SIG-M5 treated with dmso at 0.1 percent for 504 hours (cell line): ENCODE measurements at regions not wholly inside any gene's neighbourhood (a gene's known extent, or its start where the extent isn't known, plus 50 kb on each side); places are given as distances from the start of the nearest gene placed in this dataset.

ENCODE experiments used
- DNase-seq: peaks from one replicate; lab custom pipeline; 2025; ENCODE audit not compliant: unreplicated experiment; lab: John Stamatoyannopoulos, UW

GRCh38 chr1:80274256-80274655 is 1267.7 kb upstream of the ADGRL4 start:
- DNase-seq, result no peak

DNA sequence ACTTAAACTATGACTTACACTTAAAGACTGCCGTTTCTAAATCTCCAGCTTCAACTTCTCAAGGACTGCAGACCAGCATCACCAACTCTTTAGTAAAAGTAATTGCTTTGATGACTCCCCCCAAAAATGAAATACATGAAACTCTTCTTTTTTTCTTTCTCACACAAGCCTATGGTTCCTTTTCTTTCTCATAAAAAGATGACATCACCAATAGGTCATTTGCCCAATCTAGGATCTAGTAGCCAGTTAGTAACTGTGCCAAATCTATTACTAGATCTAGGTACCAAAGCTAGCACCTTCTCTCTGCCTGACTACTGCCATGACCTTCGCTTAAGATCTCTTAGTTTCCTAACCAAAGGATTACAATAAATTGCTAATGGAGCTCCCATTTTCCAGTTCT is 1266.0 kb upstream of the ADGRL4 start:
- no peak for DNase-seq

DNA sequence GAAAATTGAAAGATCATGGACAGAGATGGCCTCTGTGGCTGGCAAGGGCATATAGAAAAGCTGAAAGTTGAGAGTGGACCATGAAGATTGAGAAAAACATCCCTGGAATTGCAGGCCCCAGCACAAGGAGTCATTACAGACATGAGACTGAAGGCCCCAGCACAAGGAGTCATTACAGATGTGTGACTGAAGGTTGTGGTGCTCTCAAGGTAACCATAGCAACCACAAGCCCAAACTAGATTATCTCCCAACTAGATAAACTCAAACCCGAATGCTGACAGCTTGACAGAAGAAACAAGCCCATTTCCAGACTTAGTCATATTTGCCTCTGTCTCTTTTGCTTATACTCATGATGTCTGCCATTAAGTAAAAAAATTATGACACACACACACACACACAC is 1252.1 kb upstream of the ADGRL4 start:
- no peak for DNase-seq

DNA sequence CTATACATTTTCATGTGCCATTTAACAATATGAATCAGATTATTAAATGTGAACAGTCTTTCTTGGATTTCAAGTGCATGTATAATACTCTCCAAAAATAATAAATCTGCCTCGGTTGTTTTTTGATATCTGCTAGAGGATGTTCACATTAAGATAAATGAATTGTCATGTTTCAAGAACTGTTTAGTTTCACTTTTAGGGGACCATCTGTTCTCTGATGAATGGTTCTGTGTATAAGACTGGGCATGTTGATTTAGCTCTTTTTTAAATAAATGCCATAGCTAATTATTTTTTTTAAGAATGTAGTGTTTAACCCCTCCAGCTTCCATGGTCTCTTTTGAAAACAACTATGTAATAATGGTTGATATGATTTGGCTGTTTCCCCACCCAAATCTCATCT is 1245.1 kb upstream of the ADGRL4 start:
- no peak for DNase-seq

- DNase-seq, result no peak
Measured at GRCh38 chr1:80251171-80251570, 1244.6 kb upstream of the ADGRL4 start.

- peak; percentile 16 for DNase-seq
Measured at GRCh38 chr1:80250573-80251168, 1244.1 kb upstream of the ADGRL4 start.

DNA sequence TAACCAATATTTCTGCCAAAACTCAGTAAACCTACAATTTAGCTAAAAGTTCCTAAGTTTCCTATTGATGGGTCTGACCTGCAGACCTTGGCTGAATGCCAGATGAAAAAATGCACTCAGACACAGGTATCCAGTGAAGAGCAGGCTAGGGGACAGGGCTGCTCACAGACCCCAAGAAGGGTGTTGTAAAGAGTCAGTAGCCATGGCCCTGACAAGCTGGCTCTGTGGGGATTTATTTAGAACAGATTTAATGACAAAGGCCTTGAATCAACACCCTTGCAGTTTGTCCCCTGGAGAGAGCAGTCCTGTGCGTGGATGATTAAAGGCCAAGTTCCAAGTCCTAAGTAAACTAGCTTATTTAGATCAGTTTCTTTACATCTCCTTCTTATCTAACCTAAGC is 1243.2 kb upstream of the ADGRL4 start:
- DNase-seq, result no peak

DNA sequence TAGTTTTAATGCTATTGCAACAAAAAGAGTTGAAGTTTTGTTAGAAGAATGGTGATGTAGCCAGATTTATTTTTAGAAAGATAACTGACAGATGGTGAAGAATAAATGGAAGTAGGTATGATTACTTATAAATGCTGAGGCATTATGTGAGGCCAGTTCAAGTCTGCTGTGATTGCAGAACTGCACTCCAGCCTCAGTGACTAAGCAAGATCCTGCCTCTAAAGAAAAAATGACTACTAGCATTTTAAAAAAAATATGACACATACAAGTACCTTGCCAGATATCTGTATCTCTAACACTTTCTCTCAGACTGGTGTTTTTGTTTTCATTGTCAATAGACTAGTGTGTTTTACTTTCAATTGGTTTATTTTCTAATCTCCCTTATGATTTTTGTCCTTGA is 1242.4 kb upstream of the ADGRL4 start:
- DNase-seq, result no peak

DNA sequence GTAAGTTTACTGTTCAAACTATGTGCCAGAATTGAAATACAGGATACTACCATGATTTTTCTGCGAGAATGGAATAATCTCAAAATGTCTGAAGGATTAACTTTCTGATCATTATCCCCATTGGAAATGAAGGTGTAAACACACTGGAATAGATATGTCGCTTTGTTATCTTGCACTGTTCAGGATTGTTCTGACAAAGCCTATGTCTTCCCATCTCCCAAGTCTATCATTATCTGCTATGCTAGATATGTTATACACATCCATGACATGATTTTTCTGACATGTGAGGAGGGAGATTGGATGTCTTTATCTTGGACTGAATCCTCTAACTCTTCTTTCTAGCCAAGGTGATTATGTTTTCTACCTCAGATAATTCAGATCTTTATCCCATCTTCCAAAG is 1239.3 kb upstream of the ADGRL4 start:
- DNase-seq, result no peak

DNA sequence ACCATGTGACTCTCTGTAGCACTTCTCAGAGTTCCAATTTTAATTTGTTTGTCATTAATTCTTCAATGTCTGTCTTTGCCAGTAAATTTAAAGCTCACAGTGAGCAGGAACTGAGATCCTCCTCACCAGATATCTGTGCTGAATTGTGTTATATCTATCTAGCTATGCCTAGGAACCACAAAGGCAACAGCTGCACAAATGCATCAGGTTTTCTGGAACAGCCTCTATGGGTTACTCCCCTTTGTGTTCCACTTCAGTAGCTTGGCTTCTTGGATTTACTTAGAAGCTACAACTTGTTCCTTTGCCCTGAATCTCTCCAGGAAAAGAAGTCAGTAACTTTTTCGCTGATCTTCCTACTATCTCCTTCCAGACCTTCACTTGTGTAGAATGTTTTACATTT is 1237.8 kb upstream of the ADGRL4 start:
- no peak for DNase-seq

DNA sequence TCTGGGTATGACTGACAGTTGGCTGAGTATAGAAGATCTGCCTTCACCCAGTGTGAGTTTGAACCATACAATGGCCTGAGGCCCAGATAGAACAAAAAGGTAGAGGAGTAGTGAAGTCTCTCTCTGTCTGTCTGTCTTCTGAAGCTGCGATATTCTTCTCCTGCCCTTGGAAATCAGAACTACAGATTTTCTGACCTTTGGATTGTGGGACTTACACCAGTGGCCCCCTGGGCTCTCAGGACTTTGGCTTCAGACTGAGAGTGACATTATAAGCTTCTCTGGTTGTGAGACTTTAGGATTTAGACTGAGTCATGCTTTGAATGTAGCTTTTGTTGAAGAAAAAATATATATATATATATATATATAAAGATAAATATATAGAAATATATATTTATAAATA is 1235.0 kb upstream of the ADGRL4 start:
- no peak for DNase-seq

DNA sequence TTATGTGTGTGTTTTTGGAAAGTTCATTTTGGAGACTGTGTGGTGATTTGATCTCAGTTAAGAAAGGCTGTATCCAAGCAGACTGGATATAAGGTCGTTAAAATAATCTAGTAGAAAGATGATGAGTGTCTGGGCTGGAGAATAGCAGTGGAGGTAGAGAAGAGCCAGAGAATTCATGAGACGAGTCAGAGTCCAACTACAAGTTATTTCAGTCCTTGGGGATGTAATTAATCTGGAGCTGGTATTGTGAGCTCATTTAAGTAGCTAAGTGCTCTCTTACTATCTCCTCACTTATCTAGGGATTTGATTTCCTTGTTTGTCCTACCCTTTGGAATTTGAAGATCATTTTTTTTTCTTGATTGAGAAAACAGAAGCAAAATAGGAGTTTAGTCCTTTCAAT is 1219.0 kb upstream of the ADGRL4 start:
- DNase-seq, result no peak

DNA sequence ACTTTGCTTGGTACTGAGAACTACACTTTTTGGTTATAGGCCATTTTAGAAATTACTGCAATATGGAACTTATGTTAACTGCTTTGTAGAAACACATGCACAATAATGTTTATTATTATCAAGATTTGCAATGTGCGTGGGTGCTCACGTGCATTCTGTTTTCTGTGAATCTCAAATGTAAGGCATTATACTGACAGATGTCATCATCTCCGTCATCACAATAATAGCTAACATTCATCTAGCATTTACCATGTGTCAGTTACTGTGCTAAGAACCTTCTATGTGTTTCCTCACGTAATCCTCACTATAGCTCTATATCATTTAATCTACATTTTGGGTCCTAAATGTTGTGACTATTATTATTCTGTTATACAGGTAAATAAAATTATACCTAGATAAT is 1214.8 kb upstream of the ADGRL4 start:
- DNase-seq, result no peak

GRCh38 chr1:80218112-80218511 is 1211.6 kb upstream of the ADGRL4 start:
- peak; percentile 29 for DNase-seq

GRCh38 chr1:80217377-80217986 is 1211.0 kb upstream of the ADGRL4 start:
- peak; percentile 42 for DNase-seq

DNA sequence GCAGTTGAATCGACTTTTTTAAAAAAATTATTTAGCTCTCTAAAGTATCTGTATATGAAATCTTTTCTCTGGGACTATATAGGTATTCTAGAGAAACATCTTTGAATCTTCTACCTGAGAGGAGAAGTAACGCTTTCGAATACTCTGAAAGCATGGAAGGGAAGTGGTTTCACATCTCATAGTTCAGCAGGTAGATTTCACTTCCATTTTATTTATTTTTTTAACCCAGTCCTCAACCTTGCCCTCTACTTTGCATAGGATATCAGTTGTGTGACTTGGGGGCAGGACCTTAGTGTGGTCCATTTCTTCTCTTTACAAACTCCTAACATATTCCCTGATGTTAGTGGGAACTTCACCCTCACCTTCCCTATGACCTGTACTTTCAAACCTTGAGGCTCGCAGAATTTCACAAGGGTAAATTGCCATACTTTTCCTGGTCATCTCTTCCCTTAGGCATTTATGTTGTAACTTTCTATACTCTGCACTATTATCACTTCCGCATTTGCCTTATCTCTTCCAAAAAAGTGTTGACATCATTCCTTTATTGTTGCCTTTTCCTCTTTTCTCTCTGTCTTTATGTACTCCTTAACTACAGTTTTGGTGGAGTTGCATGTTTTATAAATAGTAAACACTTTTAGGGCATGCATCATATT is 1208.5 kb upstream of the ADGRL4 start:
- DNase-seq, result no peak

DNA sequence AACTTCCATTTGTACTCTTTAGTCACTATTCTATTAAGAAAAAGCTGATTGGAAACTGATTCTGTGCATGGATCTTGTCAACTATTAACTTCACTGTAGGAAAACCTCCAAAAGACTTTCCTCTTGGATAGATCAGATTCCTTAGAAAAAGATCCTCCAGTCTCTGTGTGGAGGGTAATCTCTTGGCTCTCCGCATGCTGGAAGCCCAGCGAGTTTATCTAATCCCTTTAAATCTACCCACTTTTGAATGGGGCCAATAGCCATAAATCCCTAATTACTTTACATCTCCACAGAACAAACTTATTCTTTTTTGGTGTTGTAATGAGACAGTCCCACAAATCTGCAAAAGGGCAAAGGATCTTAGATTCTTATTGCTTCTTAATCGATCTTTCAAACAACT is 1206.4 kb upstream of the ADGRL4 start:
- DNase-seq, result no peak

- DNase-seq, result no peak
Measured at GRCh38 chr1:80211691-80212380, 1205.3 kb upstream of the ADGRL4 start.

GRCh38 chr1:80202118-80202517 is 1195.6 kb upstream of the ADGRL4 start:
- DNase-seq, result no peak

DNA sequence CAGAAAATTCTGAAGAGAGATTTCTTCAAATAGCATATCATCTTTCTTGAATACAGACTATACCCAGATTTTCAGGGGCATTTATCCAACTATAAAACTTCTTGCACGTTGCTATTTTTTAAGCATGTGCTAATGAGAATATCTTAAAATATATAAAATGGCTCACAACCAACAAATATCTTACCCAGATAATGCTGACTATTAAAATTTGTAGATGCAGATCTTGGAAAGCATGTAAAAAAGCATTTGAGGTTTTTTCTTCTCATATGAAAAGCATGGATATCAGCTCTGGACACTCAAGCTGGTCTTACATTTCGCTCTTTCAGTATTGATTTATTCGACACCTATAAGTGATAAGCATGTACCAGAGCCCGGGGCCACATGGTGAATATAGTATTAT is 1187.7 kb upstream of the ADGRL4 start:
- no peak for DNase-seq

GRCh38 chr1:80181418-80181817 is 1174.9 kb upstream of the ADGRL4 start:
- DNase-seq, result no peak

- DNase-seq, result no peak
Measured at GRCh38 chr1:80171631-80172030, 1165.1 kb upstream of the ADGRL4 start.
